Keratinocyte (primary cell): ENCODE measurements at regions not wholly inside any gene's neighbourhood (a gene's known extent, or its start where the extent isn't known, plus 50 kb on each side); places are given as distances from the start of the nearest gene placed in this dataset.

Experiments
- DNase-seq: peaks from one replicate; pipeline ENCODE4 v3.0.0-alpha.2; 2011; ENCODE audit warnings: low read depth, missing footprints, low spot score
- FAIRE-seq: peaks from 2 replicates; lab custom pipeline; 2011; peaks lifted over from hg19 to GRCh38; lab: Jason Lieb, UNC
- H2AFZ ChIP-seq: 2 replicates; pipeline ENCODE4 v1.6.0; 2012; ENCODE audit warnings: low read length, control low read depth, inconsistent platforms; ENCODE audit not compliant: control insufficient read depth
- H3K27ac ChIP-seq: 2 replicates; pipeline ENCODE4 v1.5.1; 2011; ENCODE audit warnings: low read length; ENCODE audit not compliant: control insufficient read depth, insufficient read depth
- H3K27me3 ChIP-seq: 3 replicates; pipeline ENCODE4 v1.6.0; 2011; ENCODE audit warnings: low read length; ENCODE audit not compliant: control insufficient read depth, insufficient read depth; ENCODE audit errors: extremely low read depth
- H3K36me3 ChIP-seq, 2 experiments: 2 replicates in 1 of 2; 3 replicates in 1 of 2; pipeline ENCODE4 v1.5.1; 2011; ENCODE audit warnings: low read length in 2 of 2, mild to moderate bottlenecking in 1 of 2; ENCODE audit not compliant: control insufficient read depth in 2 of 2, insufficient read depth in 2 of 2; ENCODE audit errors: extremely low read depth in 1 of 2
- H3K4me1 ChIP-seq: 3 replicates; pipeline ENCODE4 v1.5.1; 2011; ENCODE audit warnings: low read length; ENCODE audit not compliant: control insufficient read depth, insufficient read depth; ENCODE audit errors: extremely low read depth
- H3K4me2 ChIP-seq: 3 replicates; pipeline ENCODE4 v1.6.0; 2011; ENCODE audit warnings: low read depth, low read length; ENCODE audit not compliant: control insufficient read depth, insufficient read depth; ENCODE audit errors: extremely low read depth
- H3K4me3 ChIP-seq, 3 experiments: fragments of 200-600 bp in 1 of 3; sonication (generic) in 1 of 3; 2 replicates in 2 of 3; 3 replicates in 1 of 3; pipeline ENCODE4 v1.5.1; 2011 to 2016; ENCODE audit warnings: low read length in 3 of 3, mild to moderate bottlenecking in 3 of 3, control low read depth in 2 of 3, inconsistent platforms in 1 of 3, low read depth in 1 of 3, mixed read lengths in 1 of 3, mixed run types in 1 of 3, moderate library complexity in 1 of 3; ENCODE audit not compliant: control insufficient read depth in 2 of 3, insufficient read depth in 2 of 3; ENCODE audit errors: extremely low read depth in 1 of 3
- H3K79me2 ChIP-seq: 2 replicates; pipeline ENCODE4 v1.6.0; 2012; ENCODE audit warnings: low read length; ENCODE audit not compliant: control insufficient read depth, insufficient read depth
- H3K9ac ChIP-seq: 3 replicates; pipeline ENCODE4 v1.6.0; 2011; ENCODE audit warnings: low read length; ENCODE audit not compliant: control insufficient read depth, insufficient read depth; ENCODE audit errors: extremely low read depth
- H3K9me1 ChIP-seq: 3 replicates; pipeline ENCODE4 v1.6.0; 2011; ENCODE audit warnings: low read length; ENCODE audit not compliant: control insufficient read depth, insufficient read depth; ENCODE audit errors: extremely low read depth
- H3K9me3 ChIP-seq: 2 replicates; pipeline ENCODE4 v1.5.1; 2012; ENCODE audit warnings: low read depth, low read length; ENCODE audit not compliant: control insufficient read depth
- H4K20me1 ChIP-seq: 3 replicates; pipeline ENCODE4 v1.6.0; 2011; ENCODE audit warnings: low read length; ENCODE audit not compliant: control insufficient read depth, insufficient read depth; ENCODE audit errors: extremely low read depth
- EZH2 ChIP-seq: IDR thresholded peaks from one replicate; pipeline ENCODE4 v1.6.1; 2012; ENCODE audit warnings: inconsistent platforms, mild to moderate bottlenecking, low read length, moderate library complexity
- dilution Hi-C: fragments of 300-500 bp; cut with MboI; formaldehyde crosslinking; loops from one replicate; pipeline ENCODE4 v1.7.0; 2020; ENCODE audit warnings: low sequenced_read_pairs; ENCODE audit not compliant: extremely low pct_ligation_motif_present
- TF ChIP-seq, protein P1 (sequence below), 3 experiments: IDR thresholded peaks in 1 of 3; conservative IDR thresholded peaks in 1 of 3; optimal IDR thresholded peaks in 1 of 3; 2 replicates in 2 of 3; 3 replicates in 1 of 3; pipeline versions ENCODE3 to v1.5.1; 2011; ENCODE audit warnings: low read length in 3 of 3, mild to moderate bottlenecking in 3 of 3, moderate library complexity in 2 of 3, control low read depth in 1 of 3, inconsistent platforms in 1 of 3; ENCODE audit not compliant: insufficient read depth in 2 of 3; ENCODE audit errors: extremely low read depth in 1 of 3

DNA sequence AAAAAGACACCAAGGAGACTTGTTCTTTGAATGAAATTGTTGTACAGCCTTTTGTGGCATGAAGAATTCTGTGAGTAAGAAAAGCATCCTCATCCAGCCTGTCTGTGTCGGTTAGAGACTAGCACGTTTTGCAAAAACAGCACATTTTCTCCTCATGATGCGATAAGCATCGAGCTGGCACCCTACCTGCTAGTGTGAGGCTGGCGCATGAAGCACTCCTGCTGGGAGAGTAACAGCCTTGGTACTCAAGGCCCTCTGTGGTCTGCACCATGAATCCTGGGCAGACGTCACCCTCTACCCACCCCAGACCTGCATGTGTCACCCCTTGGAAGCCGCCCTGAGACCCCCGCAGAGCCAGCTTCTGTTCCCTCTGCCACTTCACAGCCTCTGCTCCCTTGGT is 92.6 kb upstream of the TMEM132E start:
- Histone ChIP-seq H4K20me1 (no peaks in the 10 kb centered on the region), H3K9me3 (no peaks in the 10 kb centered on the region), H3K4me2 (no peak overlapping the region), H3K27me3 (no peaks in the 10 kb centered on the region), H3K79me2 (no peaks in the 10 kb centered on the region), H3K9me1 (no peaks in the 10 kb centered on the region), H3K9ac (no peak overlapping the region), H2AFZ (no peak overlapping the region), H3K4me1 (no peaks in the 10 kb centered on the region), H3K4me3 (no peak overlapping the region), H3K36me3 (no peaks in the 10 kb centered on the region), H3K27ac (no peak overlapping the region)
- TF ChIP-seq, protein P1, sequence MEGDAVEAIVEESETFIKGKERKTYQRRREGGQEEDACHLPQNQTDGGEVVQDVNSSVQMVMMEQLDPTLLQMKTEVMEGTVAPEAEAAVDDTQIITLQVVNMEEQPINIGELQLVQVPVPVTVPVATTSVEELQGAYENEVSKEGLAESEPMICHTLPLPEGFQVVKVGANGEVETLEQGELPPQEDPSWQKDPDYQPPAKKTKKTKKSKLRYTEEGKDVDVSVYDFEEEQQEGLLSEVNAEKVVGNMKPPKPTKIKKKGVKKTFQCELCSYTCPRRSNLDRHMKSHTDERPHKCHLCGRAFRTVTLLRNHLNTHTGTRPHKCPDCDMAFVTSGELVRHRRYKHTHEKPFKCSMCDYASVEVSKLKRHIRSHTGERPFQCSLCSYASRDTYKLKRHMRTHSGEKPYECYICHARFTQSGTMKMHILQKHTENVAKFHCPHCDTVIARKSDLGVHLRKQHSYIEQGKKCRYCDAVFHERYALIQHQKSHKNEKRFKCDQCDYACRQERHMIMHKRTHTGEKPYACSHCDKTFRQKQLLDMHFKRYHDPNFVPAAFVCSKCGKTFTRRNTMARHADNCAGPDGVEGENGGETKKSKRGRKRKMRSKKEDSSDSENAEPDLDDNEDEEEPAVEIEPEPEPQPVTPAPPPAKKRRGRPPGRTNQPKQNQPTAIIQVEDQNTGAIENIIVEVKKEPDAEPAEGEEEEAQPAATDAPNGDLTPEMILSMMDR (optimal IDR thresholded peaks at IDR 0.05 in 1 of 3, IDR thresholded peaks at IDR 0.05 in 1 of 3, conservative IDR thresholded peaks at IDR 0.05 in 1 of 3; ENCODE audit: extremely low read depth in 1 of 3, insufficient read depth in 2 of 3, low read length in 3 of 3): no peak
- TF ChIP-seq EZH2: no peak
- DNase-seq (no peak), FAIRE-seq (no peak)
- dilution Hi-C loops: no loop called here

DNA sequence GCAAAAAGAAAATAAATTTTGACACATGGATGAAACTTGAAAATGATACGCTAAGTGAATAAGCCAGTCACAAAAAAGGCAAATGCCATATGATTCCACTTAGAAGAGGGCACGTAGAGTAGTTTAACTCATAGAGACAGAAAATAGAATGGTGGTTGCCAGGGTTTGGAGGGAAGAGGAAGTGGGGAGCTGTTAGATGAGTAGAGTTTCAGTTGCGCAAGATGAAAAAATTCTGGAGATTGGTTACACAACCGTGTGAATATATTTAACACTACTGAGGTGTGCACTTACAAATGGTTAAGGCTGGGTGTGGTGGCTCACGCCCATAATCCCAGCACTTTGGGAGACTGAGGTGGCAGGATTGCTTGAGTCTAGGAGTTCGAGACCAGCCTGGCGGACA is 93.4 kb upstream of the TMEM132E start:
- H3K27ac ChIP-seq: no peak overlapping the region
- dilution Hi-C loops: no loop called here
- TF ChIP-seq EZH2: no peak
- TF ChIP-seq, protein P1 (optimal IDR thresholded peaks at IDR 0.05 in 1 of 3, IDR thresholded peaks at IDR 0.05 in 1 of 3, conservative IDR thresholded peaks at IDR 0.05 in 1 of 3; ENCODE audit: extremely low read depth in 1 of 3, insufficient read depth in 2 of 3, low read length in 3 of 3): no peak
- H2AFZ ChIP-seq: no peak overlapping the region
- no peaks in the 10 kb centered on the region for H3K79me2 ChIP-seq
- H3K36me3 ChIP-seq: no peaks in the 10 kb centered on the region
- H3K27me3 ChIP-seq: no peaks in the 10 kb centered on the region
- FAIRE-seq: no peak
- no peak overlapping the region for H3K4me3 ChIP-seq
- H3K4me2 ChIP-seq: no peak overlapping the region
- H3K9ac ChIP-seq: no peak overlapping the region
- no peaks in the 10 kb centered on the region for H3K9me1 ChIP-seq
- no peaks in the 10 kb centered on the region for H3K4me1 ChIP-seq
- no peak for DNase-seq
- H4K20me1 ChIP-seq: no peaks in the 10 kb centered on the region
- no peaks in the 10 kb centered on the region for H3K9me3 ChIP-seq
